HS-27A (cell line): ENCODE measurements at regions not wholly inside any gene's neighbourhood (a gene's known extent, or its start where the extent isn't known, plus 50 kb on each side); places are given as distances from the start of the nearest gene placed in this dataset.
A peak's percentile ranks its signal among the peaks of the same experiment; 100 is the strongest.
"Not testable (repeated sequence)": the region's sequence is repeated elsewhere in the genome, so short reads cannot be mapped to it uniquely, and the experiment has no call there.

ENCODE experiments used
- DNase-seq: peaks from one replicate; pipeline ENCODE4 v3.0.0-alpha.2; 2012; ENCODE audit warnings: low read depth, missing footprints

DNA sequence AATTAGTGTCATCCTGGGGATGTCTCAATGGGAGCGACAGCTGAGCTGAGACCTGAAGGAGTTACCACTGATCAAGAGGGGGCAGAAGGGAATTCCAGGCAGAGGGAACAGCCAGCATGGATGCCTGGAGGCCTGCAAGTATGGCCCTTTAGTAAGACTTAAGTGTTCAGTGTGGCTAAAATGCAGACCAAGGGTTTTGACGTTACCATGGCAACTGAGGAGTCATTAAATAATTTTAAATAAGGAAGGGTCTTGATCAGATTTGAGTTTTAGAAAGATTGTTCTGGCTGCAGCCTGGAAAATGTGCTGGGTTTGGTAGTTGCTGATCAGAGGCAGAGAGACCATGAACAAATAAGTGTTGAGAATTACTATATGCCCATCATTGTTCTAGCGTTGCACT is 285.5 kb downstream of the USP46 start:
- no peak for DNase-seq

- DNase-seq = no peak
These were observed 284.2 kb downstream of the USP46 start for GRCh38 chr4:52374877-52375276.

DNA sequence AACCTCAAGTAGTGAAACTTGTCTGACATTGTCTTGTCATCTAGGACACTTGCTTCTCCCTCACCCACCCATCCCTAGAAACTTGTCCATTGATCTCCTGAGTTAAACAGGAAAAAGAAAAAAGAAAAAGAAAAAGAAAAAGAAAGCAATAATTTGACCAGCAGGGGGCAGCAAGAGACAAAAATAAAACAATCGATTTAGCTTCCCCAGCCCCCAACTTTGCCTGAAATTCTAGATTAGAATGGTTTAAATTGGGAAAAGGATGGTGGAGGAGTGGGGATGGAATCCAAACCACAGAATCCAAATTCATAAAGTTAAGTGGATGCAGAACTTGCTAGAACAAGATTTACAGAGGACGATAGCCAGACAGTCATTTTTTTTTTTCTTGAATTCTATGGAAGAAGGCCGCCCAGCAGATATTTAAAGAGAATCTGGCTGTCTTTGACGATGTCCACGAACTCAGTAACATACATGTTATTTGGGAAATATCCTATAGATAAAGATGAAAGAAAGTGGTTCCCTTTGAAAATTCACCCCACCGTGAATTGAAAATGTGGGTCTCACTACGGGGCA is 282.9 kb downstream of the USP46 start:
- peak; percentile 30 for DNase-seq

DNA sequence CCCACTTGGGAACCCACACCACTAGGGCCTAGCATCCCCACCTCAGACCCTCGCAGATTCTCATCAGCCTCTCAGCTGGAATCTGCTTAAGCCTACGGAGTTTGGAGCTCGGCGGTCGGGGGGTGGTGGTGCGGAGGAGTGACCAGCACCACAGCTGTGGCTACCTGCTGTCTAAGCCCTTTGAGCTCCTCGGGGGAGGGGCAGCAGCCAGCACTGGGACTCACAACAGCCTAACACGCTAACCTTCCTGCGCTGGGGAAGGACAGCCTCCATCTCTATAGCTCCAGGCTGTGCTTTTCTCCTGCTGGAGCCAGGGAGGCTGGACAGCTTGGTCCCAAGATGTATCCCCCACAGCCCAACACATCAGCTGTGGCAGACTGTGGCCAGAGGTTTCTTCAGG is 281.5 kb downstream of the USP46 start:
- DNase-seq = no peak

DNA sequence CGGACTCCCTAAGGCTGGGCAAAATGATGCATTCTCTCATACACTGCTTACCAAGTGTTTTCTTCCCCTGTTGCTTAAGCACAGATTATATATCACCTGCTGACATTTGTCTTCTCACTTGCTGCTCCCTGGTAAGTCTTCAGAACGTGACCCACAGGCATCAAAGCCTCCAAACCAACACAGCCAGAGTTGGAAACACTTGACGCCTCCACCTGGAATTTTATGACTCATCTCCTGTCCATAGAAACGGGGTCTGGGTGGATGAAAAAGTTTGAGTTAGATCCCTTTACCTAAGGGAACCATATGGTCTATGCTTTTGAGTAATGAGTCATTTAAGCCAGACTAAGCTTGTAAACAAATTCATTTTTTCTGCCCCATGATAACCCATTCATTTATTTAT is 251.6 kb downstream of the USP46 start:
- no peak for DNase-seq

GRCh38 chr4:52408032-52408431 is 251.1 kb downstream of the USP46 start:
- DNase-seq = no peak

GRCh38 chr4:52408471-52408870 is 250.6 kb downstream of the USP46 start:
- DNase-seq = no peak

- not testable (repeated sequence) for DNase-seq
These were observed 249.3 kb downstream of the USP46 start for GRCh38 chr4:52409766-52410165.

DNA sequence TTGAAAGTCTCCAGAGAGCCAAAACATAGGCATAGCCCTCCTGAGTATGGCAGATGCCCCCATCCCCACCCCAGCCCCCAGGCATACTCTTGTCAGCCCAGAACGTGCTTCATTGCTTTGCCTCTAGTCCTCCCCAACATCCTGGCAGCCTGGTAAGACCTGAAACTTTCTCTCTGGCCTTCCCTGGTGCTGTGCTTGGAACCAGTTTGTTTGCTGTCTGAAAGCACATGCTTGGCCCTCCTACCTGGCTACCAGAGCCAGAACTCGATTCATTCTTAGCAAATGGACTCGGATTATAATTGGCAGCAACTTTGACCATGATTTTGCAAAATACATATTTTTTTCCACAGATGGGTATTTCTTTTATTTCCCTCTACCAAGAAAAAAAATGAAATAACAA is 248.1 kb downstream of the USP46 start:
- DNase-seq = no peak

DNA sequence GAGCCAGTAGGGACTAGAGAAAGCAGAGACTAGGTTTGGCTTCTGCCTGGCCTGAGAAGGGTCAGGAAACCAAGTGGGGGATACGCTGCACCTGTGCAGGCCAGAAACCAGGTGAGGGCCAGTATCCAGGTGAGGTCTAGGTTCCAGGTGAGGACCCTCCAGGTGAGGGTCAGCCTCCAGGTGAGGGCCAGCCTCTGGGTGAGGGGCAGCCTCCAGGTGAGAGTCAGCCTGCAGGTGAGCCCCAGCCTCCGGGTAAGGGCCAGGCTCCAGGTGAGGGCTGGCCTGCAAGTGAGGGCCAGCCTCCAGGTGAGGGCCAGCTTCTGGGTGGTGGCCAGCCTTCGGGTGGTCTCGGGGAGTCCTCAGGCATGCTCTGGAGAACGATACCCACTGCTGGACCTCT is 238.8 kb downstream of the USP46 start:
- DNase-seq = no peak

GRCh38 chr4:52421811-52422213 is 237.3 kb downstream of the USP46 start:
- no peak for DNase-seq

DNA sequence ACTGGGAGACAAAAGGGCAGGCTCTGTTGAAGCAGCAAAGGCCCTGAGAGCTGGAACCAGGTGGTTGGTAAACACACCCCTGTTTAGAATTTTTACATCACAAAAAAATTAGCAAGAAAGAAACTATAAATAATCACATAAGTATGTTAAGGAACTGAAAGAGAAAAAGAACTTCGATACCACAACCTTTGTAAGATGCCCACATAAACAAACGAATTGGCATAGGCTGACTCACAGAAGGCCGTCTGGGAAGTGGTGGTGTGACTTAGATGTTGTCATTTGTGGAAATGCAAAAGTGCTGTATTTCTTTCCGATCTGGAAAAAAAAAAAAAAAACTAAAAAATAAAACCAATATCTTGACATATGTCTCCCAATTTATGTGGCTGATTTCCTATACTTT is 235.1 kb downstream of the USP46 start:
- no peak for DNase-seq

DNA sequence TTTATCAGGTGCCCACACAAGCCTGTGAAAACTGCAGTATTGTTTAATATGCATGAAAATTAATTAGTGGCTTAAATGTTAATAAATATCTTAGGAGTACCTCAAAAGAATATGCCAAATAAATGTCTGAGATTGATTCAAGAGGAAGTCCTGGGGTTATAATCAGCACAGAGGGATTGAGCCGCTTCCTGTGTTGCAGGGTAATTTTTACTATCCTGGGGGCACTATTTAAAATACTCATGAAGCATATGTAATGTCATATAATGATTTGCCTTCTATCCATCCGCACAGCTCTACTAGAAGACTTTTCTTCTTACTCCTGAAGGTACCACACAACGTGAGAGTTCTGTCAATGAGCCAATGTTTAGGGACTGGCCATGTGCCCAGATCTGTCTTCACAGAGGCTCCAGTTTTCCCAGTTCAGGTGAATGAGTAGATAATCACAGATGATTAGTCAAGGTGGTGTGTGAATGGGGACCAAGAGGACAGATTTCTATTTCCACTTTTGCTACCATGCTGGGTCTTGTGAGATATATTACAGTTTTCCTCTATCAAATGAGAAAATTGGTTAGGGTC is 233.3 kb downstream of the USP46 start:
- no peak for DNase-seq

GRCh38 chr4:52431410-52431809 is 227.7 kb downstream of the USP46 start:
- DNase-seq = no peak

DNA sequence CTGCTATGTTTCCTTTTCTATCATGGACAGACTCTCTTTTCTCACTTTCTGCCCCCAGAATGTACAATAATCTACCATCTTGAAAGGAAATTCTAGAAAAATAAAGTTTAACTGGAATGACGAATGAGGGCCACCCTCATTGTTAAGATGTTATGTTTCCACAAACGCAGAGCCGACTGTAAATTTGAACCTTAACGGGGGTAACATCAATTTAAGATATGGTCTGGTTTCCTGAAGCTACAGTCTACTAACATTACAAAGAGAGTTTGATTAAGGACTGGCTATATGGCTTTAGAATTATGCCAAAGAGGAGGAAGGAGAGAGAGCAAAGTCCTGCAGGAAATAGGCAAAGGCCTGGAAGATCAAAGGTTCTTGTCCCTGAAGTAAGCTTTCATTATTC is 227.2 kb downstream of the USP46 start:
- DNase-seq = no peak

- not testable (repeated sequence) for DNase-seq
These were observed 216.6 kb downstream of the USP46 start for GRCh38 chr4:52442524-52442923.

- DNase-seq = no peak
These were observed 186.7 kb downstream of the USP46 start for GRCh38 chr4:52472444-52472843.

DNA sequence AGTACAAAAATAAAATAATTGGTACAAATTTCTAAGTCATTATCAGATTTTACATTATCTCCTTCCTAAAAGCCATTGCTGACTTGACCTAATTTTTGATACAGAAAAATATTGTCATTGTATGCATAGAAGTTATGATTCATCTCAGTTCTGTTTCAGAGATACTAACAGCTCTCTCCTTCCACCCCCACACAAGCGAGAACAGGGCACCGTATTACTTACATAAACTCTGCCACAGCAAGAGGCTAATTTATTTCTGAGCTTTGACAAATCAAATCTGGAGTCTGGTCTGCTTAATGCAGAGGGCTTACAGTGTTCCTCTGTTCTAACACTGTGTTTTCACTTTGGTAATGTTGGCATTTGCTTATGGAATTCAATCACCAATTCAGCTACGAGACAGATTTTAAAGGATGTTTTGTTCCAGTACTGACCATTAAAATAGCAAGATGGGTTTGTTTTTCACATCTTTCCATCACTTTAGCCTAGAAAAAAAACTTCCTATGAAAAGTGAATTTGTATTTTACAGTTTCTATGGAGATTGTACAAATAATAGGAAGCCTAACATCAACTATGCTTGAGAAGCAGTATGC is 181.8 kb downstream of the USP46 start:
- no peak for DNase-seq

GRCh38 chr4:52483186-52483890 is 175.8 kb downstream of the USP46 start:
- DNase-seq = no peak

DNA sequence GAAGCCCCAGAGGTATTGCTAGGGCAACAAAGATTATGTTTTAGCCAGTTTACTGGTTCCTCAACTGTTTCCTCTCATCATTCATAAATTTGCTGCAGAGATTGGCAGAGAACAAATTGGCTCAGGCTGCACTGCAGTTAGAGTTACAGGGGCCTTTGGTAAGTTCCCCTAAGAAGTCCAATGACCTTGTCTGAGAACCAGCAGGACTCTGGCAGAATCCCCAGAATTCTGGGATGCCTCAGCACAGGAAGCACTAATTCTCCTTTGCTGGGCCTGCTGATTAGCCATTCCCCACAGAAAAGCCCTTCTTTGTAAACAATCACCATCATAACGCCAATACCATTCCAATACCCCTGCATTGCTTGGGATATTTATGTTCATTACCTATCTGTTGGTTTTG is 151.3 kb downstream of the USP46 start:
- no peak for DNase-seq

DNA sequence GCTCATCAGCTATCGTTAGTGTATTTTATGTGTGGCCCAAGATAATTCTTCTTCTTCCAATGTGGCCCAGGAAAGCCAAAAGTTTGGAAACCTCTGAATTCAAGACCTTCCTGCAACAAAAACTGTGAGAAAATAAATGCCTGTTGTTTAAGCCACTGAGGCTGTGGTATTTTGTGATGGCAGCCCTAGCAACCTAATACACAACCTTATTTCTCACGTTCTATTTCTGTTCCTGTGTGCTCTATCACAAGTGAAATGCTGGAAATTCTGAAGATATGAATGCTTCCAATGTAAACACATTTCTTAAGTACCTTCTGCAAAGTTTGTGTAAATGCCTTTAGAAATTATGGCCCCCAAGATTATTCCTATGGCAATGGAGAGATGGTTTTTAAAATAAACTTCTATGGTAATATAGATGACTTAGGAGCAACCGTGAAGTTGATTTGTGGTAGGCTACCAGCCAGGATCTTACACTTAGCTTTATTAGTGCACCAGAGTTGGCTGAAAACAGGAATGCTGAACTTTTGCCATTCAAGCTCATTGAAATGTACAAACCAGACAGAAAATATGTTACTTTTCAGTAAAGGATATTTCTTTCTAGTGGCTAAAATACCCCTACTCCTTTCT is 148.0 kb downstream of the USP46 start:
- no peak for DNase-seq

GRCh38 chr4:52511825-52512224 is 147.3 kb downstream of the USP46 start:
- no peak for DNase-seq

GRCh38 chr4:52512291-52512690 is 146.8 kb downstream of the USP46 start:
- DNase-seq = no peak
